WTC11 (cell line): ENCODE measurements at regions not wholly inside any gene's neighbourhood (a gene's known extent, or its start where the extent isn't known, plus 50 kb on each side); places are given as distances from the start of the nearest gene placed in this dataset.

Source experiments
- ATAC-seq: fragments of 200-7000 bp; cut with Tn5 transposase; 2 replicates; pipeline ENCODE4 v1.10.0; 2021; ENCODE audit warnings: mild to moderate bottlenecking, moderate library complexity
- CTCF ChIA-PET: fragments of 300-600 bp; sonication (Branson Sonifier 250); formaldehyde crosslinking; loops from one replicate; lab custom pipeline; 2021; ENCODE audit warnings: antibody characterized with exemption; lab: Charles Lee
- POLR2A ChIA-PET: fragments of 350-600 bp; sonication (Branson Sonifier 250); formaldehyde crosslinking; loops from one replicate; lab custom pipeline; 2021; ENCODE audit warnings: antibody characterized with exemption; lab: Charles Lee
- DNase-seq: peaks from one replicate; pipeline ENCODE4 v3.0.0; 2021; ENCODE audit warnings: low spot score
- H3K27ac Mint-ChIP-seq: 2 replicates; pipeline ENCODE4 v1.8.0; 2021; ENCODE audit warnings: mixed read lengths
- H3K27me3 Mint-ChIP-seq: 2 replicates; pipeline ENCODE4 v1.8.0; 2021; ENCODE audit warnings: low read depth, mild to moderate bottlenecking, moderate library complexity, mixed read lengths
- H3K36me3 Mint-ChIP-seq: 2 replicates; pipeline ENCODE4 v1.8.0; 2021; ENCODE audit warnings: mixed read lengths
- H3K4me1 Mint-ChIP-seq: 2 replicates; pipeline ENCODE4 v1.8.0; 2022; ENCODE audit warnings: mixed read lengths
- H3K4me3 Mint-ChIP-seq: 2 replicates; pipeline ENCODE4 v1.8.0; 2021; ENCODE audit warnings: mild to moderate bottlenecking, moderate library complexity, mixed read lengths
- H3K9me3 Mint-ChIP-seq: 2 replicates; pipeline ENCODE4 v1.8.0; 2021; ENCODE audit warnings: mixed read lengths
- ARID4B ChIP-seq: sonication (generic); formaldehyde crosslinking; IDR thresholded peaks from 2 replicates; pipeline ENCODE4 v1.8.0; 2023; ENCODE audit warnings: missing genetic modification reagents, mild to moderate bottlenecking, borderline replicate concordance
- E2F1 ChIP-seq: sonication (generic); formaldehyde crosslinking; IDR thresholded peaks from 2 replicates; pipeline ENCODE4 v1.8.0; 2022; ENCODE audit warnings: mild to moderate bottlenecking, missing genetic modification reagents
- E2F5 ChIP-seq: sonication (generic); formaldehyde crosslinking; IDR thresholded peaks from 2 replicates; pipeline ENCODE4 v1.8.1; 2022; ENCODE audit warnings: mild to moderate bottlenecking, moderate library complexity, missing genetic modification reagents
- ELF4 ChIP-seq: sonication (generic); formaldehyde crosslinking; IDR thresholded peaks from 2 replicates; pipeline ENCODE4 v1.8.1; 2022; ENCODE audit warnings: low read depth, mild to moderate bottlenecking, moderate library complexity, missing genetic modification reagents
- EMX1 ChIP-seq: fragments of 250-450 bp; sonication (Bioruptor Pico); IDR thresholded peaks from 2 replicates; pipeline ENCODE4 v1.8.0; 2021; ENCODE audit warnings: mild to moderate bottlenecking
- ESRRA ChIP-seq: sonication (generic); formaldehyde crosslinking; IDR thresholded peaks from 2 replicates; pipeline ENCODE4 v1.8.1; 2022; ENCODE audit warnings: mild to moderate bottlenecking, missing genetic modification reagents, borderline replicate concordance
- GABPB1 ChIP-seq: sonication (generic); formaldehyde crosslinking; IDR thresholded peaks from 2 replicates; pipeline ENCODE4 v1.8.1; 2023; ENCODE audit warnings: mild to moderate bottlenecking, missing genetic modification reagents
- HMGA2 ChIP-seq: fragments of 250-450 bp; sonication (Bioruptor Pico); IDR thresholded peaks from 2 replicates; pipeline ENCODE4 v1.4.0; 2021; ENCODE audit warnings: mild to moderate bottlenecking, moderate library complexity
- HMGXB4 ChIP-seq: sonication (generic); formaldehyde crosslinking; IDR thresholded peaks from 2 replicates; pipeline ENCODE4 v1.8.1; 2023; ENCODE audit warnings: mild to moderate bottlenecking, moderate library complexity, missing genetic modification reagents
- IRF2 ChIP-seq: sonication (generic); formaldehyde crosslinking; IDR thresholded peaks from 2 replicates; pipeline ENCODE4 v1.8.0; 2022; ENCODE audit warnings: low read depth, missing genetic modification reagents, borderline replicate concordance
- JUN ChIP-seq: sonication (generic); formaldehyde crosslinking; IDR thresholded peaks from 2 replicates; pipeline ENCODE4 v1.8.0; 2023; ENCODE audit warnings: mild to moderate bottlenecking, missing genetic modification reagents
- NR3C1 ChIP-seq: sonication (generic); formaldehyde crosslinking; conservative IDR thresholded peaks from 2 replicates; pipeline ENCODE4 v1.8.1; 2023; ENCODE audit warnings: low read depth, mild to moderate bottlenecking, missing genetic modification reagents
- OVOL2 ChIP-seq: fragments of 250-450 bp; sonication (Bioruptor Pico); IDR thresholded peaks from 2 replicates; pipeline ENCODE4 v1.9.0; 2021; ENCODE audit warnings: mild to moderate bottlenecking, borderline replicate concordance
- TCF7 ChIP-seq: sonication (generic); formaldehyde crosslinking; IDR thresholded peaks from 2 replicates; pipeline ENCODE4 v1.8.0; 2022; ENCODE audit warnings: mild to moderate bottlenecking, low read depth, missing genetic modification reagents, moderate library complexity
- TEAD1 ChIP-seq: sonication (generic); formaldehyde crosslinking; IDR thresholded peaks from 2 replicates; pipeline ENCODE4 v1.8.0; 2022; ENCODE audit warnings: mild to moderate bottlenecking, missing genetic modification reagents
- TEAD4 ChIP-seq: sonication (generic); formaldehyde crosslinking; IDR thresholded peaks from 2 replicates; pipeline ENCODE4 v1.8.0; 2022; ENCODE audit warnings: mild to moderate bottlenecking, missing genetic modification reagents
- ZBTB43 ChIP-seq: sonication (generic); formaldehyde crosslinking; IDR thresholded peaks from 2 replicates; pipeline ENCODE4 v1.8.1; 2023; ENCODE audit warnings: mild to moderate bottlenecking, missing genetic modification reagents
- ZNF138 ChIP-seq: sonication (generic); formaldehyde crosslinking; conservative IDR thresholded peaks from 2 replicates; pipeline ENCODE4 v1.8.1; 2022; ENCODE audit warnings: mild to moderate bottlenecking, moderate library complexity, missing genetic modification reagents
- ZNF317 ChIP-seq: sonication (generic); formaldehyde crosslinking; IDR thresholded peaks from 2 replicates; pipeline ENCODE4 v1.8.1; 2023; ENCODE audit warnings: low read depth, mild to moderate bottlenecking, moderate library complexity, missing genetic modification reagents, borderline replicate concordance
- ZNF416 ChIP-seq: fragments of 250-450 bp; sonication (Bioruptor Pico); IDR thresholded peaks from 2 replicates; pipeline ENCODE4 v1.9.0; 2021; ENCODE audit warnings: mild to moderate bottlenecking, inconsistent platforms
- ZNF512 ChIP-seq: sonication (generic); formaldehyde crosslinking; IDR thresholded peaks from 2 replicates; pipeline ENCODE4 v1.8.1; 2022; ENCODE audit warnings: missing genetic modification reagents, borderline replicate concordance

GRCh38 chr10:27392606-27393005 is 111.5 kb upstream of the RAB18 start (continued):
- TF ChIP-seq E2F1 (CRISPR knock-in tag): no peak
- TF ChIP-seq HMGA2 (CRISPR knock-in tag): no peak
- TF ChIP-seq IRF2 (CRISPR knock-in tag): no peak
- no peak for TF ChIP-seq OVOL2 (CRISPR knock-in tag)
- no peak for TF ChIP-seq ZNF317 (CRISPR knock-in tag)

- no peak for ATAC-seq
- Mint-ChIP-seq H3K9me3 (peaks cover 31% of the 10 kb centered on the region), H3K4me3 (no peak overlapping the region), H3K27ac (no peak overlapping the region), H3K4me1 (peaks cover 18% of the 10 kb centered on the region), H3K27me3 (peaks cover 6% of the 10 kb centered on the region; the same call in 1 of the 2 replicates), H3K36me3 (peaks cover 7% of the 10 kb centered on the region; the same call in 1 of the 2 replicates)
- POLR2A ChIA-PET: no interaction called here
- CTCF ChIA-PET: no interaction called here
- no peak for DNase-seq
- TF ChIP-seq EMX1 (CRISPR knock-in tag) (no peak), ZNF416 (CRISPR knock-in tag) (no peak), ZNF512 (no peak), JUN (CRISPR knock-in tag) (no peak), NR3C1 (no peak), HMGXB4 (no peak), E2F5 (CRISPR knock-in tag) (no peak), ESRRA (CRISPR knock-in tag) (no peak), TCF7 (CRISPR knock-in tag) (no peak), GABPB1 (CRISPR knock-in tag) (no peak), TEAD1 (CRISPR knock-in tag) (no peak), ELF4 (CRISPR knock-in tag) (no peak), TEAD4 (CRISPR knock-in tag) (no peak), ZNF138 (CRISPR knock-in tag) (no peak), ARID4B (no peak), ZBTB43 (CRISPR knock-in tag) (no peak)
- TF ChIP-seq, all 79 proteins: peak for 0
Observed at GRCh38 chr10:27391916-27392315, 112.2 kb upstream of the RAB18 start.
